Stimulated activated CD4-positive, alpha-beta T cell treated with anti-CD3 and anti-CD28 coated beads, Interleukin-4, amount 100 ng/mL, for 4 hours (primary cell): ENCODE measurements at regions not wholly inside any gene's neighbourhood (a gene's known extent, or its start where the extent isn't known, plus 50 kb on each side); places are given as distances from the start of the nearest gene placed in this dataset.
A peak's percentile ranks its signal among the peaks of the same experiment; 100 is the strongest.

Experiments
- DNase-seq, 2 experiments: peaks; one replicate each; pipeline ENCODE4 v3.0.0-alpha.2; 2020

DNA sequence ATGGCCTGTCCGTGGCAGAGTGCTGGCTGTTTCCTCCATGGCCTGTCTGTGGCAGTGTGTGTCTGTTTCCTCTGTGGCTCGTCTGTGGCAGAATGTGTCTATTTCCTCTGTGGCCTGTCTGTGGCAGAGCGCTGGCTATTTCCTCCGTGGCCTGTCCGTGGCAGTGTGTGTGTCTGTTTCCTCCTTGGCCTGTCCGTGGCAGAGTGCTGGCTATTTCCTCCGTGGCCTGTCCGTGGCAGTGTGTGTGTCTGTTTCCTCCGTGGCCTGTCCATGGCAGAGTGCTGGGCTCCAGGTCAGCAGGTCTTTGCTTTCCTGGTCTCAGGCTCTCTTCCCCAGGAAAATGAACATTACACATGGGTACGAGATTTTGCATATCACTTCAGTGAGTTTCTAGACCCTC is 138.4 kb upstream of the IPO9 start:
- DNase-seq = no peak

DNA sequence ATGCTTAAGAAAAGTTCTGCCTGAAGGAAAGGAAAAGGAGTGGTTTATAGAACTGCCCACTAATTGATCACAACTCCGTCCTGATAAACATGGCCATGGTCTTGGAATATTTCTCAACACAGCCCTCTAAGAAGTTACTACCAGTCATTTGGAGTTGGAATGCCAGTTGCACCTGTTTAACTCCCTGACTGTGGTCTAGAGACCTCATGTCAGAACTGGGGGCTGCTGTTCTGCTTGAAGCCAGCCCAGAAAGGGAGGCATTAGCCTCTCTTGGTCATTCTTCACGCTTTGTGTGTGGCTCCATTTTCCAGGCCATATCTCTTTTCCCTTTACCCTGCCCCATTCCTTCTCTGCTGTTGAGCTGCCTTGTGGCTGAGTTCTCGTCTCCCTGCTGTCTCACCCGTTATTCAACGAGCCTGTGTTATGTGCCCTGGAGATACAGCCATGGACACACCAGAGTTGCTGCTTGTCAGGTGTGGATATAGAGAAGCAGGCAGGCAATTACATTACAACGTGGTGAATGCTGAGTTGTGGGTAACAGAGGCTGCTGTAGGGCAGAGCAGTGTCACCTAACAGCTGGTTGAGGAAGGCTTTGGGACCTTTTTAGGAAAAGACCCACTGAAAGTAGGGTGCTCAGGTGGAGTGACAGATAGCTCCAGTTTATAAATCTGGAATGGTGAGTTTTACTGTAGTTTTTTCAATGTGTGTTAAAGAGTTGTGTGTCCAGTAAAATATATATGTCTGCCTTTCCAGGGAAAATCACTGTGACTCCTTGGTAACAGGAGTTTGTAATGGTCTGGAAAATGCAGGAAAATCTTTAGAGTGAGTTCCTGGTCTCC is 137.0 kb upstream of the IPO9 start:
- no peak for DNase-seq

DNA sequence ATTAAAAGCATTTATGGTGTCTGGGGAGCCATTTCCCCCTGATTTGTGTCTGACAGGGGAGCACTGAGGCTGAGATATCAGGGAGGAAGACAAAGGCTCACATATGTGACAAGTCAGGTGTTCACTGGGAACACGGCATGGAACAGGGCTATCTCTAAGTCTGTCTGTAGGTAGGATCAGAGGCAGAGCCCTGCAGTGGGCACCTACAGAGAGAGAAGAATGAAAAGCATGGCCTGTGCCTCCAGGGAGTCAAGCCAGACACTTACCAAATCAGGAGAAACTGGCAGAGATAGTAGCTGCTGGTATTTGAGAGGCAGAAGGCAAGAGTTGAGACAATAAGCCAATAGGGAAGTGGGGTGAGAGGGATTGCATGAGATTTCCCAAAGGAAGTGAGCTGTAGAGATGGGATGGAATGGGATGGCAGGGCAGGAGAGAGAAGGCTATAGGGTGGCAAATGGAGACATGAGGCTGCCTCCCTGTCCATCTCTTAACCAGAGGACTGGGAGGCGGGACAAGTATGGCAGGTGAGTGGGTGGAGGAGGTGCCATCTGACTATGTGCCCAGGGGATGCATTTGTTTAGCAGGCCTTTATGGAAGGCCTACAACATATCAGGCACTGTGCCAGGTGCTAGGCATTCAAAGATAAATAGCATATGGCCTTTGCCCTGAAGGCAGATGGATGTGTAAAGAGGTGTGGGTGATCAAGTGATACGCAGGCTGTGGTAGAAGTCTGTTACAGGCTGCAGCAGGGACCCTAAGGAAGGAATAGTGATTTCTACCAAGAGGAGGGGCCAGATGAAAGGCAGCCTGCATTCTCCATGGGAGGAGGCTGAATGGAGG is 136.2 kb upstream of the IPO9 start:
- DNase-seq = no peak

DNA sequence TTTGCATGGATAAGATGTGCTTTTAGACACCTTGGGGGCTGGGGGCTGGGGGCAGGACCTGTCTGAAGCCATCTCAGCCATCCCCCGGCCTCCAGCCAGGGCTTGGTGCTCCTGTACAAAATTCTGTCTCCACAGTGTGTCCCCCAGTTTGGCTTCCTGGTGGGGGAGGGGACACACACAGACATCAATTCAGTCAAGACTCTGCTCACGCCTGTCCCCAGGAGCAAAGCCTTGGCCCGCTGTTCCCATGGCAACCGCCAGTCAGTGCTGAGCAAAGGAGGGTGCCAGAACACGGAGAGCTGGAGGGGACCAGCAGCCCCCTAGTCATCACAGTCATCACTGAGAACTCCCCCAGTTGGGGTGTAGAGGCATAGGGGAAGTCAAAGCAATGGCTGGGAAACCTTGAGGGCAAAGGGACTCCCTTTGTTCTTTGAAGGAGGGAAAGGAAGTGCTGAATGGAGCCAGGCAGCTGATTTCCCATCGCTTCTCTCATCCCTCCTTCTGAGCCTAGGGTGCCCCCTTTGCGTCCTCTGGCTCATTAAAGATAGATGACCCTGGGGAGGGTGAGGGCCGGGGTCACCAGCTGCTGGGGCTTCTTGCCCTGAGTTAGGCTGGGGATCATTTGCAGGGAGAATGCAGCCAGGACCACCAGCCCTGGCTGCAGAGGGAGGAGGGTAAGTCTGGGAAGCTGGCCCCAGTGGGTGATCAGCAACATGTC is 134.9 kb upstream of the IPO9 start:
- no peak for DNase-seq

DNA sequence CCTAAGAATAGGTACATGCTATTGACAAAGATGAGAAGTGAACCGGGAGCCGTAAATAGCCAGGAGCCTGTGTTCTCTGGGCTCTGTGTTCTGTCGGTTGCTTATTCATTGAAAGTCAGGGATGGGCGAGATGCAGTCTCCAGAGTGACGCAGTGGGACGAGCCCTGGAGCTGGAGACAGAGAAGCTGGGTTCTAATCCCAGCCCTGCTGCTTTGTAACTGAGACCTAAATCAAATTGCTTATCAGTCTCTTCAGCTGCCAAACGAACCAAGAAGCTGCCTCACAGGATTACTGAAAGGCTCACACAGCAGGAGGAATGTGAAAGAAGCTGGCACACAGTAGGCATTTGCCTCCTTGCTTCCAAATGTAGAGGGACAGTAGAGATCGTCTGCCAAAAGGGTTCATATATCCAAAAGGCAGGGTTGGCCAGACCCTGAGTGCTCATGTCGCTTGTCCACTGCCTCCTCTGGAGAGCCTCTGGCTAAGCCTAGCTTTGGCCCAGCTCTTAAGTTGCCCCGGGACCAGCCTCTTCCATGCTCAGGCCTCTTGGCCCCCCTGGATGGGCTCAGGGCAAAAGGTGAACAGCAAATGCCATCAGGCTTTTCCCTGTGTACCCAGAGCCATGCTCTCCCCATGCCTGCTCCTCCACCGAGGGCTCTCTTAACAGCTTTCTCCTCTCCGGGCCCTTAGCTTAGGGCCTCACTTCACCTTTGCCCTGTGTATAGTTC is 134.2 kb upstream of the IPO9 start:
- no peak for DNase-seq

DNA sequence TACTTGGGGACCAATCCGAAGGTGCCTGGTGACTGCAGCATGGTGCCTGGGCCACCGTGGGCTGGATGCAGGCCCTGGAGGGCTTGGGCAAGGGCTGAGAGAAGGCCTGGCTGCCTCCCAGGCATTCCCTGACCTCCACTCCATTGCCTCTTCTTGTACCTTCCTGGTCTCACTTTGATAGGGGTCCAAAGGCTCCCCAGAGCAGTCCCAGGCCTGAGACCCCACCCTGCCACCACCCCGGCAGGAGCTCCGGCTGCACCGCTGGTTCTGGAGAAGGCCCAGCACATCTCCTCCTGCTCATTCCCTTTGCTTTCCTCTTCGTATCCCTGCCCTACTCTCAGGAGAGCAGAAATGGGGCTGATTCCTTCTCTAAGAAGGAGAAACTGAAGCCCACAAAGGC is 133.3 kb upstream of the IPO9 start:
- DNase-seq = no peak

DNA sequence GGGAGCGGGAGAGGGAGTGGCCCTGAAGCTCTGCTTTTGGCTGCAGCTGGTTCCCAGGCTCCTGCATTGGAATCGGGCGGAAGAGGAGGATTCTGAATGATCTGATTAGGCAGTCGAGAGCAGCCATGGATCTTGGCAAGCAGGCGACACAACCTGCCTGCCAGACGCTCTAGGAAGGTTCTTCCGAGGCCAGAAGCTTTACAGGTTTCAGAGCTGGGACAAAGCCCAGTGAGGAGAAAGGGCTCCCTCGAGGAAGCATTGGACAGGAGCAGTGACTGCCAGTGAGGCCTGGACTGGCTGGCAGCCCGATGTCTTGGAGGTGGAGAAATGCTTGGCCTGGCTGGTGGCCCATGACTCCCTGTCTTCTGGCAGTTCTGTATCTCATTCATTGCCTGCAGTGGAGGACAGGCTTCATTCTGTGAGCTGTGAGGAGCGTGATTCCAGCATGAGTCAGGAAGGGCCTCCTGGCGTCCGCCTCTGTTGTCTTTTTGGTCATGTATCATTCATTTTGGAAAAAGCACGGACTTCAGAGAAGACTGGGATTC is 132.7 kb upstream of the IPO9 start:
- no peak for DNase-seq

DNA sequence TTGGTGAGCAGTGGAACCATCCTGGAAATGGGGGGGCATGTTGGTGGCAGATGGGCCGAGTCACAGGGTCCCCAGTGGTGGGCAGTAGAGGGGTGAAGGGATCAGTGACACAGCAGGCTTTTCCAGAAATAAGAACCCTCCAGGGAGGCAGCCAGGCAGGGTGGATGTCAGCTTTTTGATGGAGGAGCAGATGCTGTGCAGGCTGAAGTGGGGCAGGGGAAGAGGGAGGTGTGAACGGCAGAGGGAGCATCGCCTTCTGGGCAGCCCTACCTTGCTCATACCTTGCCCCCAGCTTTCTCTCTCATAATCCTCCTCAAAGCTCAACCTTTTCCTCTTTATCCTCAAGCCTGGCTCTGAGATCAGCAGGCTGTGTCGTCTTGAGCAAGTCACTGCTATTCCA is 131.8 kb upstream of the IPO9 start:
- DNase-seq = no peak

DNA sequence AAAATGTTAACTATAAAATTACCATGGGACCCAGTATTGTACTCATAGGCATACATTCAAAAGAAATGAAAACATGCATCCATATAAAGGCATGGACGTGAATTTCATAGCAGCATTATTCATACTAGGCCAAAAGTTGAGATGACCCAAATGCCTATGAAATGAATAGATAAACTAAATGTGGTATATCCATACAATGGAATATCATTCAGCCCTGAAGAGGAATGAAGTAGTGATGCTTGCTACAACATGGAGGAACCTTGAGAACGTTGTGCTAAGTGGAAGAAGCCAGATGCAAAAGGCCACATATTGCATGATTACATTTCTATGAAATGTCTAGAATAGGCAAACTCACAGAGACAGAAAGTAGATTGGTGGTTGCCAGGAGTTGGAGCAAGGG is 127.1 kb upstream of the IPO9 start:
- DNase-seq = no peak

DNA sequence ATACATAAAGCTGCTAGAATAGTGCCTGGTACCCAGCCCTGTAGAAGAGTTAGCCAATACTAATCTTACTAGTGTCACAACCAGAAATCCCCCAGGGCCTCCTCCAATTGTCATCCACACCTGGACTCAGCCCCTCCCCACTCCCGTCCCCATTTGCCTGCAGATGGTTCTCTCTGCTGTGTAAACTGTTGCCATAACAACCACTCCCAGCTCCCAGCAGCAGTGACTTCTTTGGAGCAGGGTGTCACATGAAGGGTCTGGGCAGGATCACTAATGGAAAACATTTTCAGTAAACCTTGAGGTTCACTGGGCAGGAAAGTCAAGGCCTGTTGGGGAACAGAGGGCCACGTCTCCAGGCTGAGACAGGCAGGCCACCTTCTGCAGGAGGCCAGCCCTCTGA is 126.0 kb upstream of the IPO9 start:
- DNase-seq = no peak

DNA sequence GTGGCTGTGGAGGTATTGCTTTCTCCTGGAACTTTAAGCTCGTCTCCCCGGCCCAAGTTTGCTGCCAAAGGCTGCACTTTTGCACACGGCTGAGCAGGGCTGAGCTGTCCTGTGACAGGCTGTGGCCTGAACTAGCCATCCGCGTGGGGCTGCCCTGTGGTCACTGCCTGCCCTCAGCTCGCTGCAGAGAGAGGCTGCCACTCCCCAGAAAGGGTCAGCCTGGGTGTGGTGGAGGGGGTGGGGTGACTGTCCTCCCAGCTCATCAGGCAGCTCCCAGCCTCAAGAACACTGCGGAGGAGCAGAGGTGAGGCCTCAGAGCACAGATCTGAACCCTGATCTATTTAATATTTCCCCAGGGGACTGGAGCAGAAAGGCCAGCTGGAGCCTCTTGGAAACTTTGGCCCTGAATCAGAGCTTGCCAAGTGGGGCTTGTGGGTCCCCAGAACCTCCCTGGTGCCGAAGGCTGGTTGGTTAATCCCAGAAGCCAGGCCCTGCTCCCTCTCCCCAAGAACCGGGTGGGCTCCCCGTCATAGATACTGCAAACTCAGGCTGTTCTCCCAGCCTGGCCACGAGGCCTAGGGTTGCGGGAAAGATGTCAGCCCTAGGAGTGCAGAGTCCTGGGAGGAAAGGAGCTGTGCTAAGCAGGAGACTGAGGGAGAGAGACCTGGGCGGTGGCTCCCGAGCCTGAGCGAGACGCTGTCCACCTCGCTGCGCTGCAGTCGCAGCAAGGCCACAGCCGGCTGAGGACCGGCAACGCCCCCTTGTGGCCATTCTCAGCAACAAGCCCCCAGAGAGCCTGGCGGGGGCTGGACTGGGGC is 125.1 kb upstream of the IPO9 start:
- DNase-seq = peak; percentile 29 to 56

DNA sequence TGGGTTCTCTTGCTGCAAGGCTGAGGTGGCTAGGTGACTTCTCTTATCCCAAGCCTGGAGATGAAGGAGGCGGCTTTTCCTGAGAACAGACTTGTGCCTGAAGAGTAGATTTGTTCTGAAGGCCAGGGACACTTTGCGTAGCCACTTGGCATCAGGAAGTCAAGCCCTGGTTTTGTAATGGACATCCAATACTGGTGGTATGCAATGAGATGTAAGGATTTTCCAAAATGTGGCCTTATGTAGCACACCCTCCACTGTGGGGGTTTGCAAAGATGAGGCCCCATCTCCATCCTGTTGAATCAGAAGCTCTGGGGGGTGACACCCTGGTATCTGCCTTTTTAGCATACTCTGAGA is 124.5 kb upstream of the IPO9 start:
- DNase-seq = no peak

DNA sequence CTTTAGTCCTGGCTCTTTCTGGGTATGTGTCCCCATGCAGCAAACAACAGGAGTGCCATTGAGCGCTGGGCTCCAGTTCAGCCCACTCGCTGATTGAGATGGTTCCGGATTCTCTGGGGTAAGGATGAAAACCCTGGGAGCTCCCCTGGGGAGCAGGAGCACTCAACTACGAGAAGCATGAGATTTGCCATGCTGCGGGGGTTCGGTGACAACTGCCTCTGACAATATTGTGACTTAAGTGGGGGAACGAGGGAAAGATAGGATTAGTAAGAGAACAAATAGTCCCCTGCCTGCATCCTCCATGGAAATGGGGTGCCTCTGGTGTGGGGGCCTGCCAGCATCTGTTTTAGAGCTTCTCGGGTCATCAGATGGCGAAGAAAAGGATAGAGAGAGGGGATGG is 123.6 kb upstream of the IPO9 start:
- DNase-seq = no peak

DNA sequence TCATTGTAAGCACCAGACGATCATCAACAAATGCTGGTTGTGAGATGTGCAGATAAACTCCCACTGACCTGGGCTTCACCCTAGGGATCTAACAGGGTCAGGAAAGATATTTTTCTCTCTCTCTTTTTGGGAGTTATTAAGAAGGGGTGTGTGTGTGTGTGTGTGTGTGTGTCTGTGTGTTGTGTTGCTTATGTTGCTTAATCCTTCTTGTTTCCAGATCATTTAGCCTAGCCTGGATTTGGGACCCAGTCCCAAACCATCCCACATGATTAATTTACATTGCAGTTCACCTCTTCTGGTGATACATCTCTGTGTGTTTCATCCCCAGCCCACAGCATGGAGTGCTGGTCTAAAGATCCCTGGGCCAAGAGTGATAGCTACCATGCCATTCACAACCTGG is 122.8 kb upstream of the IPO9 start:
- DNase-seq = no peak

DNA sequence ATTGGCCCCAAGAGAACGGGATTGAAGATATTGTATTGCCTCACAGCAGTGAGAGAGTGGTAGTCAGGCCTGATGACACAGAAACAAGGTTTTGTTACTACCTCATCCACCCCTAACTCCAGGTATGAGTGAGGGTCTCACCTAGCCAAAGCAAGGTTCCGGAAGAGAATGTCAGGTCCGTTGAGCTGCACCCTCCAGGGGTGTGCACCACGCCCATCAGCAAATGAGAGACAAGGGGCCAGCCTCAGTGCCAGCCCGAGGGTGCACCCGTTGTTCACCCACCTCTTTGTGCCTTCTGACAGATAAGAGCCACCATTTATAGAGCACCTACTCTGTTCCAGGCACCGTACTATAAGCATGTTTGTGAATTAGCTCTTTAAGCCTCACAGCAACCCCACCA is 121.9 kb upstream of the IPO9 start:
- DNase-seq = no peak

DNA sequence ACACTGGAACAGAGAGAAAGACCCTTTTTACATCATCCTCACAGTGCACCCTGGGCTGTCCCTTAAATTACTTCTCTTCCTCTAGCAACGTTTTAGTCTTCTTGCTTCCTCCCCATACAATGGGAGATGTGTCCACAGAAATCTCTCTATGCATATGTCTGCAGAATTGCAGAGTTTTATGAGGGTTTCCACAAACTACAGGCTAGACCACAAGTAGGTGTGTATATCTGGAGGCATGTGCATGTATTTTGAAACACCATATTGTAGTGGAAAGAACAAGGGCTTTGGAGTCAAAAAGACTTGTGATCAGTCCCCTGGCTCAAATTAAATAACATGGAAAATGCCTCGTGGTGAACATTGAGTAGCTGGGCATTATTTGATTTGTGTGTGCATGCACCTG is 121.3 kb upstream of the IPO9 start:
- DNase-seq = no peak

DNA sequence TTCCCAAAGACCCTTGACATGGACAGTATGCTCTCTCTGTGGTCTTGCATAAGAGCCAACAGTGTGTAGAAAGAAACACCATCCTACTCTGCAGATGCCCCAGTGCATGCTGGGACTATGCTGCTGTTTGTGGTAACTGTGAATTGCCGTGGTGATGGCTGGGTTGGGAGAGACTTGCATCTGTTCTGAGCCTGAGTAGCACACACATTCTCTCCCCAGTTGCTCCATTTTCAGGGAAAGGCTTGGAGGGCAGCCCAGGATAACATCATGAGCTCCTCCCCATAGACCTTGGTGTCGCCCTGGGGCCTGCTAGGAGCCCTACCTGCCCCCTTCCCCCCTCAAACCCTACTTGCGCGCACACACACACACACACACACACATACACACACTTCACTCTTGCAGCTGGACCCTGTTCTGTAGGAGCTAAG is 120.9 kb upstream of the IPO9 start:
- DNase-seq = no peak

DNA sequence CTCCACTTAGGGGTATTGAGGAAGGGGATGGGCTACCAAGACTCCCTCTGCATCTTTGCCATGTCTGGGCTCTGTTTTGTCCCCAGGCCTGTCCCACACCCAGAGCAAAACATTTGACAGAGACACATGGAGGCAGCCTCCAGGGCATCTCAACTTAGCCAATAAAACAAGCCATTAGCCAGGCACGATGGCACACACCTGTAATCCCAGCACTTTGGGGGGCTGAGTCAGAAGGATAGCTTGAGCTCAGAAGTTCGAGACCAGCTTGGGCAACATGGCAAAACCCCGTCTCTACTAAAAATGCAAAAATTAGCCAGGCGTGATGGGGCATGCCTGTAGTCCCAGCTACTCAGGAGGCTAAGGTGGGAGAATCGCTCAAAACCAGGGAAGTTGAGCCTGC is 120.3 kb upstream of the IPO9 start:
- no peak for DNase-seq

DNA sequence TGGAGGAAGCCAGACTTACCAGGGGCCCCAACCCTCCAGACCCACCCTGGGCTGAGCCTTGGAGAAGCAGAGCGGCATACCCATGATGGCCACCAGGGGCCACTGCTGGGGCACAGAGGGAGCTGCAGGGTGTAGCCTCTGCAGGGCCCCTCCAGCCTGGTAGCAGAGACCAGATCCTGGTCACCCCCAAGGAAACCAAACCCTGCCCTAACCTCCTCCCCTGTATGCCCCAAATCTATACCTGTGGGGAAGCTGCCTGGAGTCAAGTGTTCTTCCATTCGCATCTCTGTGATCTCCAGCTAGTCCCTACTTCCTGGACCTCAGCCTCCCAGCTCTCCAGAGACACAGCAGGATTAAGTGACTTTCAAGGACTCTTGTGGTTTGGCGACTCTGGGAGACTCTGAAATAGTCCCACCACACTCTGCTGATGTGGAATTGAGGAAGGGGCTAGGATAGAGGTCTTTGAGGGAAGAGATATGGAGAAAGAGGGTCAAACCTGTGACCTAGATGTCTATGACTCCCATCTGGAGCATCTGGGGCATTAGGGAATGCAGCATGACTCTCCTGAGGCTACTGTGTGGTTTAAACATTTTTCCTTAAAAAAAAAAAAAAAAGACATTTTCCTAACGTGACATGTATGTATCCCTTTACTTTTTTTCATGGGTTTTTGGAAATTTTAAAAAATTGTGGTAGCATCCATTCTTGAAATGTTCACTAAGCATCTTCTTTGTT is 119.2 kb upstream of the IPO9 start:
- DNase-seq = peak; percentile 35 to 59

DNA sequence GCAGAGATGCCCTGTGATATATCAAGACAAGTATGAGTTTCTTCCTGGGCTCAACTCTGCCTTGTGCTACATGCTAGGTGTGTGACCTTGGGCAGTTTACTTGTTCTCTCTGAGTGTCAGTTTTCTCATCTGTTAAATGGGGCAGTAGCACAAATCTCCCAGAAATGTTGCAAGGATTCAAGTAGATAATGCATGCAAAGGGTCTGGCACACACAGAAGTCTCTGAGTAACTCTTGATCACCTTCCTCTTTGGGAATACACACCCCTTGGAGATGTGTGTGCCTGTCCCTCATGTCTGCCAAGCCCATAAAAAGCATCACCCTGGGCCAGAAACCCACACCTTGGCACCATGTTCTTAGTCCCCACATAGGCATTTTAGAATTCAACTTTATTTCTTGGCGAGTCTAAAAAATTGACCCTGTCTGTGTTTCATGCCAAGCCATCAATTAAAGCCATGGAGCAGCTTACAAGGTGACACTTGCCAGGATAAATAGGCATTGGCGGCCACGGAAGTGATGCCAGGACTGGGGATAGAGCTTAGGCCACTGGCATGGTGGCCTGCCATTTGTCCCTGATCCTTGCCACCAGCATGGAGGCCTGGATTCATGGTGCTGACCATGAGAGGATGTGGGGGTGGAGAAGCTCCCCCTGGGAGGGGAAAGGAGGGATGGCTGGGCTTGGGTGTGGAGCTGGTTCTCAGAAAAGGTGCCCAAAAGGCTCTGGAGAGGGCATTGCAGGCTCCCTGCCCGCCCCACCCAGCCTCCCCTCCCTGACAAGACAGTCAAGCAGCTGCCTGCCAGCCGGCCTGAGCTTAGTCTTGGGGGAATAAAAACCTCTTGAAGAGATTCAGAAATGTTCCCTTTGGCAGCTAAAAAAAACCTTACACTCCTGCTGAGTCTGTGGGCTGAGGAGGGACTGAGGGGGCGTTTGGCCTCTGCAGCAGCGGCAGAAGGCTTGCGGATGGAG is 118.0 kb upstream of the IPO9 start:
- DNase-seq = no peak
